SK-N-SH (cell line): ENCODE measurements at regions not wholly inside any gene's neighbourhood (a gene's known extent, or its start where the extent isn't known, plus 50 kb on each side); places are given as distances from the start of the nearest gene placed in this dataset.

ENCODE experiments used
- CTCF ChIA-PET: fragments of 300-600, 350-600 bp; formaldehyde crosslinking; extraction: SDS; loops from one replicate; lab custom pipeline; 2021; lab: Yijun Ruan, JAX
- POLR2A ChIA-PET: fragments of 350-600 bp; sonication (Branson Sonifier 250); formaldehyde crosslinking; extraction: SDS; loops from one replicate; lab custom pipeline; 2020; ENCODE audit warnings: antibody characterized with exemption, inconsistent platforms; lab: Yijun Ruan, JAX
- DNase-seq: peaks from one replicate; pipeline ENCODE4 v3.0.0; 2012
- H2AFZ ChIP-seq: fragments of 200-600 bp; sonication (generic); 2 replicates; pipeline ENCODE4 v1.8.1; 2016; ENCODE audit warnings: antibody characterized with exemption, mild to moderate bottlenecking, low read depth
- H3F3A ChIP-seq: fragments of 200-600 bp; sonication (generic); replicated peaks from 2 replicates; pipeline ENCODE3; 2016; ENCODE audit warnings: antibody characterized with exemption, mild to moderate bottlenecking; ENCODE audit not compliant: insufficient read depth
- H3K27ac ChIP-seq, 2 experiments: fragments of 200-500 bp in 1 of 2; fragments of 200-600 bp in 1 of 2; sonication (Bioruptor generic) in 1 of 2; sonication (generic), shearing (Covaris generic) in 1 of 2; 2 replicates each; pipeline versions ENCODE4 v1.5.1 to v1.6.1; 2014 to 2016; ENCODE audit warnings: low read depth in 2 of 2, inconsistent platforms in 1 of 2, low read length in 1 of 2, mild to moderate bottlenecking in 1 of 2, mixed read lengths in 1 of 2
- H3K27me3 ChIP-seq: fragments of 200-600 bp; sonication (generic), shearing (Covaris generic); 2 replicates; pipeline ENCODE4 v1.6.1; 2016; ENCODE audit warnings: mixed run types; ENCODE audit not compliant: insufficient read depth
- H3K36me3 ChIP-seq, 2 experiments: fragments of 200-500 bp in 1 of 2; fragments of 200-600 bp in 1 of 2; sonication (Bioruptor generic) in 1 of 2; sonication (generic) in 1 of 2; replicated peaks in 1 of 2; 2 replicates each; pipeline versions ENCODE3 to v1.5.1; 2014 to 2016; ENCODE audit warnings: low read length in 1 of 2, mild to moderate bottlenecking in 1 of 2; ENCODE audit not compliant: insufficient read depth in 2 of 2, control insufficient read depth in 1 of 2
- H3K4me1 ChIP-seq, 2 experiments: fragments of 200-500 bp in 1 of 2; fragments of 200-600 bp in 1 of 2; sonication (Bioruptor generic) in 1 of 2; sonication (generic), shearing (Covaris generic) in 1 of 2; 2 replicates each; pipeline versions ENCODE4 v1.5.1 to v1.6.1; 2014 to 2016; ENCODE audit warnings: low read depth in 1 of 2, low read length in 1 of 2, mixed run types in 1 of 2; ENCODE audit not compliant: insufficient read depth in 2 of 2, control insufficient read depth in 1 of 2
- H3K4me2 ChIP-seq: fragments of 200-600 bp; sonication (generic), shearing (Covaris generic); 2 replicates; pipeline ENCODE4 v1.6.1; 2017; ENCODE audit warnings: mixed run types
- H3K4me3 ChIP-seq, 2 experiments: fragments of 200-500 bp in 1 of 2; fragments of 200-600 bp in 1 of 2; sonication (Bioruptor generic) in 1 of 2; sonication (generic), shearing (Covaris generic) in 1 of 2; 2 replicates each; pipeline versions ENCODE4 v1.5.1 to v1.8.1; 2014 to 2016; ENCODE audit warnings: low read depth in 2 of 2, inconsistent platforms in 1 of 2, low read length in 1 of 2, mild to moderate bottlenecking in 1 of 2, mixed read lengths in 1 of 2, moderate library complexity in 1 of 2
- H3K79me2 ChIP-seq: fragments of 200-600 bp; sonication (generic); 2 replicates; pipeline ENCODE4 v1.8.1; 2017; ENCODE audit warnings: mild to moderate bottlenecking; ENCODE audit not compliant: insufficient read depth
- H3K9ac ChIP-seq: fragments of 200-600 bp; sonication (generic); 2 replicates; pipeline ENCODE4 v1.6.1; 2017; ENCODE audit warnings: mixed run types
- H3K9me2 ChIP-seq: fragments of 200-600 bp; sonication (generic); 2 replicates; pipeline ENCODE4 v1.6.1; 2017; ENCODE audit warnings: mixed run types
- H3K9me3 ChIP-seq: fragments of 200-600 bp; sonication (generic); 2 replicates; pipeline ENCODE4 v1.6.1; 2017; ENCODE audit warnings: mixed run types, mild to moderate bottlenecking, moderate library complexity
- H4K20me1 ChIP-seq: fragments of 200-600 bp; sonication (generic); 2 replicates; pipeline ENCODE4 v1.6.1; 2017; ENCODE audit warnings: mild to moderate bottlenecking, mixed run types; ENCODE audit not compliant: insufficient read depth
- CTCF ChIP-seq: fragments of 200-600 bp; sonication (generic); IDR thresholded peaks from 2 replicates; pipeline ENCODE4 v1.6.1; 2017; ENCODE audit warnings: antibody characterized with exemption, mild to moderate bottlenecking, moderate library complexity
- ELF1 ChIP-seq: IDR thresholded peaks from 2 replicates; pipeline ENCODE4 v1.4.0; 2012
- EP300 ChIP-seq, 2 experiments: IDR thresholded peaks; 2 replicates each; pipeline versions ENCODE4 v1.4.0 to v1.6.1; 2012; ENCODE audit warnings: borderline replicate concordance in 1 of 2, low read depth in 1 of 2, low read length in 1 of 2
- FOSL2 ChIP-seq: IDR thresholded peaks from 2 replicates; pipeline ENCODE4 v1.4.0; 2012; ENCODE audit warnings: low read depth, mild to moderate bottlenecking, moderate library complexity, borderline replicate concordance
- FOXJ3 ChIP-seq: sonication (generic); formaldehyde crosslinking; IDR thresholded peaks from 2 replicates; pipeline ENCODE4 v1.5.1; 2020; ENCODE audit warnings: mild to moderate bottlenecking, missing genetic modification reagents
- GATA2 ChIP-seq: sonication (generic); formaldehyde crosslinking; IDR thresholded peaks from 2 replicates; pipeline ENCODE4 v1.5.0; 2020; ENCODE audit warnings: mild to moderate bottlenecking, missing genetic modification reagents
- IRF3 ChIP-seq: fragments of 150-350 bp; IDR thresholded peaks from 2 replicates; pipeline ENCODE4 v1.6.1; 2016; ENCODE audit warnings: mild to moderate bottlenecking, low read depth, low read length
- JUND ChIP-seq: IDR thresholded peaks from 2 replicates; pipeline ENCODE4 v1.4.0; 2012
- MAX ChIP-seq: IDR thresholded peaks from 2 replicates; pipeline ENCODE4 v1.4.0; 2012; ENCODE audit warnings: low read depth
- NFIC ChIP-seq: IDR thresholded peaks from 2 replicates; pipeline ENCODE4 v1.4.0; 2012; ENCODE audit warnings: borderline replicate concordance
- NRF1 ChIP-seq: IDR thresholded peaks from 2 replicates; pipeline ENCODE4 v1.6.1; 2012; ENCODE audit warnings: low read depth, mild to moderate bottlenecking, low read length
- RAD21 ChIP-seq: IDR thresholded peaks from 2 replicates; pipeline ENCODE4 v1.6.1; 2012; ENCODE audit warnings: mild to moderate bottlenecking, low read length
- REST ChIP-seq: IDR thresholded peaks from 2 replicates; pipeline ENCODE4 v1.6.1; 2012; ENCODE audit warnings: mild to moderate bottlenecking, low read depth, low read length, moderate library complexity
- SIN3A ChIP-seq: IDR thresholded peaks from 2 replicates; pipeline ENCODE4 v1.6.1; 2012; ENCODE audit warnings: low read depth, mild to moderate bottlenecking, low read length, moderate library complexity, borderline replicate concordance
- SMC3 ChIP-seq: IDR thresholded peaks from 2 replicates; pipeline ENCODE4 v1.6.1; 2012; ENCODE audit warnings: low read depth, low read length, improper control_type of control experiment
- TAF1 ChIP-seq: IDR thresholded peaks from 2 replicates; pipeline ENCODE4 v1.6.1; 2012; ENCODE audit warnings: low read depth, mild to moderate bottlenecking, low read length, moderate library complexity, borderline replicate concordance
- TCF12 ChIP-seq: IDR thresholded peaks from 2 replicates; pipeline ENCODE4 v1.4.0; 2012
- TEAD4 ChIP-seq: IDR thresholded peaks from 2 replicates; pipeline ENCODE4 v1.4.0; 2012; ENCODE audit warnings: mild to moderate bottlenecking, borderline replicate concordance; ENCODE audit not compliant: insufficient read depth
- USF1 ChIP-seq: IDR thresholded peaks from 2 replicates; pipeline ENCODE4 v1.4.0; 2012; ENCODE audit warnings: low read depth, borderline replicate concordance
- WGBS: methylation state at CpG from one replicate; pipeline ENCODE4 v1.1.6; 2017; ENCODE audit warnings: low lambda C conversion rate; 5-methylcytosine and 5-hydroxymethylcytosine counted together

- H3K27me3 ChIP-seq = no peaks in the 10 kb centered on the region
- no peaks in the 10 kb centered on the region for H3K36me3 ChIP-seq
- no peaks in the 10 kb centered on the region for H3F3A ChIP-seq
- TF ChIP-seq RAD21 = no peak
- no peak for TF ChIP-seq MAX
- no peak for TF ChIP-seq ELF1
- TF ChIP-seq NFIC = no peak
- no peak for TF ChIP-seq TEAD4
- no peak for TF ChIP-seq FOSL2
- no peak for TF ChIP-seq REST
- TF ChIP-seq TCF12 = no peak
- no peak for TF ChIP-seq SIN3A
- no peak for TF ChIP-seq SMC3
- TF ChIP-seq GATA2 = no peak
- TF ChIP-seq NRF1 = no peak
- no peak for TF ChIP-seq JUND
- no peak for TF ChIP-seq FOXJ3
- TF ChIP-seq, all 33 proteins: peak for 0
- Histone ChIP-seq H3K79me2 (no peaks in the 10 kb centered on the region), H3K4me1 (no peaks in the 10 kb centered on the region), H3K9me3 (no peaks in the 10 kb centered on the region), H3K4me3 (no peak overlapping the region), H2AFZ (no peak overlapping the region), H3K4me2 (no peak overlapping the region), H3K27ac (no peak overlapping the region), H3K9me2 (no peaks in the 10 kb centered on the region), H3K9ac (no peak overlapping the region), H4K20me1 (no peaks in the 10 kb centered on the region)
- POLR2A ChIA-PET = no interaction called here
- WGBS = 63% methylated on average over 10 of the region's 11 CpGs
- DNase-seq = no peak
- CTCF ChIA-PET = no interaction called here
Observed at GRCh38 chr4:183763990-183764754, 105.1 kb downstream of the TRAPPC11 start.

- H4K20me1 ChIP-seq = no peaks in the 10 kb centered on the region
- H3K36me3 ChIP-seq = no peaks in the 10 kb centered on the region
- H3K79me2 ChIP-seq = no peaks in the 10 kb centered on the region
- no peaks in the 10 kb centered on the region for H3K9me3 ChIP-seq
- H3K27me3 ChIP-seq = no peaks in the 10 kb centered on the region
- H3F3A ChIP-seq = no peaks in the 10 kb centered on the region
- H3K27ac ChIP-seq = no peak overlapping the region
- no peak overlapping the region for H3K4me3 ChIP-seq
- no peak for DNase-seq
- 72% methylated on average over 10 of the region's 18 CpGs for WGBS
- ChIA-PET CTCF (no interaction called here), POLR2A (no interaction called here)
- H3K4me2 ChIP-seq = no peak overlapping the region
- H3K9ac ChIP-seq = no peak overlapping the region
- H3K9me2 ChIP-seq = no peaks in the 10 kb centered on the region
- H2AFZ ChIP-seq = no peak overlapping the region
- no peaks in the 10 kb centered on the region for H3K4me1 ChIP-seq
- TF ChIP-seq USF1 = no peak
- TF ChIP-seq GATA2 = no peak
- TF ChIP-seq IRF3 = no peak
- no peak for TF ChIP-seq TEAD4
- no peak for TF ChIP-seq TAF1
- no peak for TF ChIP-seq TCF12
- TF ChIP-seq EP300 (IDR thresholded peaks at IDR 0.05; ENCODE audit: borderline replicate concordance in 1 of 2, low read depth in 1 of 2, low read length in 1 of 2) = no peak
- no peak for TF ChIP-seq CTCF
Observed at GRCh38 chr4:183765251-183765911, 106.3 kb downstream of the TRAPPC11 start.
